ENCODE measurements at regions not wholly inside any gene's neighbourhood (a gene's known extent, or its start where the extent isn't known, plus 50 kb on each side); places are given as distances from the start of the nearest gene placed in this dataset.

DNA sequence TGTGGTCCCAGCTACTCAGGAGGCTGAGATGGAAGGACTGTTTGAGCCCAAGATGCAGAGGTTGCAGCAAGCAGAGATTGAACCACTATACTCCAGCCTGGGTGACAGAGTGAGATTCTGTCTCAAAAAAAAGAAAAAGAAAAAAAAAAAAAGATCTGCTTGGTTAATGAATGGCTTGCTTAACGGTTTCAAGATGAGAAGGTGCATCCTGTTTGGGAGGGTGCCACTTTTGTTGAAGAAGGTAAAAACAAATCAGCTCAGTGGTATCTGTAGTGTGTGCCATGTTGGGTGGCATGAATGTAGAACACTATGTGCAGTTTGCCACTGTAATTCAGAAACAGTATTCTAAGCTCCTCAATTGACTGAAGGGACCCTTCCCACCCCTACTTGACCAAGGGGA is 94.9 kb upstream of the ETV3 start:
- TF ChIP-seq, protein P1, sequence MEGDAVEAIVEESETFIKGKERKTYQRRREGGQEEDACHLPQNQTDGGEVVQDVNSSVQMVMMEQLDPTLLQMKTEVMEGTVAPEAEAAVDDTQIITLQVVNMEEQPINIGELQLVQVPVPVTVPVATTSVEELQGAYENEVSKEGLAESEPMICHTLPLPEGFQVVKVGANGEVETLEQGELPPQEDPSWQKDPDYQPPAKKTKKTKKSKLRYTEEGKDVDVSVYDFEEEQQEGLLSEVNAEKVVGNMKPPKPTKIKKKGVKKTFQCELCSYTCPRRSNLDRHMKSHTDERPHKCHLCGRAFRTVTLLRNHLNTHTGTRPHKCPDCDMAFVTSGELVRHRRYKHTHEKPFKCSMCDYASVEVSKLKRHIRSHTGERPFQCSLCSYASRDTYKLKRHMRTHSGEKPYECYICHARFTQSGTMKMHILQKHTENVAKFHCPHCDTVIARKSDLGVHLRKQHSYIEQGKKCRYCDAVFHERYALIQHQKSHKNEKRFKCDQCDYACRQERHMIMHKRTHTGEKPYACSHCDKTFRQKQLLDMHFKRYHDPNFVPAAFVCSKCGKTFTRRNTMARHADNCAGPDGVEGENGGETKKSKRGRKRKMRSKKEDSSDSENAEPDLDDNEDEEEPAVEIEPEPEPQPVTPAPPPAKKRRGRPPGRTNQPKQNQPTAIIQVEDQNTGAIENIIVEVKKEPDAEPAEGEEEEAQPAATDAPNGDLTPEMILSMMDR (IDR thresholded peaks at IDR 0.05; ENCODE audit: extremely low read depth, missing control alignments) = no peak
- DNase-seq (ENCODE audit: low spot score) = no peak

DNA sequence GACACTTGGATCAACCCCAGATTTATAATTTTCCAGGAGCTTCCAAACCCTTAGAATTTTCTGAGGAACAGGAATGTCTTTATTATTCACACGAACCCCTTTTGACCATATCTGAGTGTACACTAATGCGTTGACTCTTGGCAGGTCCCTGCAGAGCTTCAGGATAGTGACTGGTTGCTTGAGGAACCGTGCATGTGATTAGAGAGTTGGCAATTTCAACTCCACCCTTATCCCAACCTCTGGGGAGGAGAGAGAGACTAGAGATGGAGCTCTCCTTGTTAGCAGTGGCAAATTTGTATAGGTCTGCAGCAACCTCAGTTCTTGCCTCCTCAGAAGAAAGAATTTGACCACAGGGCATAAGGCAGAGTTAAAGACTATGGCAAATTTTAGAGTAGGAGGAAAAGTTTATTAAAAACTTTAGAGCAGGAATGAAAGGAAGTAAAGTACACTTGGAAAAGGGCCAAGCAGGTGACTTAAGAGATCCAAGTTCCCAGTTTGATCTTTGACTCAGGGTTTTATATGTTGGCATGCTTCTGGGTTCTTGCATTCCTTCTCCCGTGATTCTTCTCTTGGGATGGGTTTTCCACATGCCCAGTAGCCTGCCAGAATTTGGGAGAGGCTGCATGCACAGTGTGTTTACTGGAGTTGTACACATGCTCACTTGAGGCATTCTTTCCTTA is 93.8 kb upstream of the ETV3 start:
- TF ChIP-seq, protein P1 (IDR thresholded peaks at IDR 0.05; ENCODE audit: extremely low read depth, missing control alignments) = no peak
- no peak for DNase-seq (ENCODE audit: low spot score)

DNA sequence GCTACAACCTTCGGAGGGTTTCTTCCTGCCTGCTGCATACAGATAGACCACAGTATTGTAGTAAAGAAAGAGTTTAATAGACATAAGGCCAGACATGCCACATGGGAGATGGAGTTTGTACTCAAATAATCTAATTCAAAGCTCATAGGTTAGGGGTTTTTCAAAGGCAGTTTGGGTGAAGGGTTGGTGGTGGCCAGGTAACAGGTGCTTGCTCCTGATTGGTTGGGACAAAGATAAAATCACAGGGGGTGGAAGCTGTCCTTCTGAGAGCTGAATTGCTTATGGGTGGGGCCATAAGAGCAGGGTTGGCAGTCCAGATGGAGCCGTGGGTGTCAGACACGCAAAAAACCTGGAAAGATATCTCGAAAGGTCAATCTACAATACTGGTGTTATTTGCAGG is 92.3 kb upstream of the ETV3 start:
- DNase-seq (ENCODE audit: low spot score) = no peak
- TF ChIP-seq, protein P1 (IDR thresholded peaks at IDR 0.05; ENCODE audit: extremely low read depth, missing control alignments) = no peak

DNA sequence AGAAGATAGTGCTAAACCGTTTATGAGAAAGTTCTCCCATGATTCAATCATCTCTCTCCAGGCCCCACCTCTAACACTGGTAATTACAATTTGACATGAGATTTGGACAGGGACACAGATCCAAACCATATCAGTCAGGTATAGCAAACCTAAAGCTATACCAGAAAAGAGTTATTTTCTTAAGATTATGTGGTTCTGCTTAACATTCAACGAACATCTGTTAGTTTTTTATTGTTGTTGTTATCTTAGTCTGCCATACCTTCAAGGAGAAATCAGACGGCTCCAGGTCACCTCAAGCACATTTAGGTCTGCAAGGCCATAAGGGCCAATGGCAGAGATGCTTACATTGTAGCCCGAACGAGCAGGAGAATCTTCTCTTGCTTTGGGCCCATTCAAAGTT is 89.5 kb upstream of the ETV3 start:
- no peak for DNase-seq (ENCODE audit: low spot score)
- TF ChIP-seq, protein P1 (IDR thresholded peaks at IDR 0.05; ENCODE audit: extremely low read depth, missing control alignments) = no peak

DNA sequence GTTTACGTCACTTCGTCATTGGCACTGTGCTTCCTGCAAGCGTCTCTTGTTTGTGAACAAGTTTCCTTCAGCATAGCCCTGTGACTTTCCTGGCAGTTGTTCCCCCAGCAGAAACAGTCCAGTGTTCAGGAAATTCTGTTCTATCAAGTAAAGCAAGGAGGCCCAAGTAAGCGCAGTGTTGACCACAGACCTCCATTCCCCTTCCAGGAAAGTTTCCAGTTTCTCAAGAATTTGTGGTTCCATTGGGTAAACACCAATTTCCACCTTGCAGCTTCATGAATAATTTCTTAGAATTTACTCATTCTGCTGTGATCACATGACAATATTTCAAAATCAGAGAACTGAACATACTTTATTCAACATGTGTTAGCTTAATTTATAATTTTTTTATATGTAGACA is 88.5 kb upstream of the ETV3 start:
- TF ChIP-seq, protein P1 (IDR thresholded peaks at IDR 0.05; ENCODE audit: extremely low read depth, missing control alignments) = no peak
- DNase-seq (ENCODE audit: low spot score) = no peak

DNA sequence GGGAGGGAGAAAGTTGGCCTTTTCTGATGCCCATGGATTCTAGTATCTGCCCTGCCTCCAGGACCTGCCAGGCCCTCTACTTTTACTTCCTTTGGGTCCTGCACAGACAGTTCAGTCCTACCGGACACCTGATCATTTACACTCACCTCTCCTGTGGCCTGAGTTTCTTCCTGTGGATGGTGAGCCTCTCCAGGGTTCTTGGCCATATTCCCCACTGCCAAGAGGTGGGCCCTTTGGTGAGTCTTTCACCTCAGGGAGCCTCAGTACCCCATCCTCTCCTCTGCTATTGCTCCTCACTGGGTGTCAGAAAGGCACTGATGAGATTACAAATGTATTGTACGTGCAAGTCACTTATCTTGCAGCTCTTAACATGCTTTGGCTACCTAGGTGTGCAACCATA is 81.4 kb upstream of the ETV3 start:
- TF ChIP-seq, protein P1 (IDR thresholded peaks at IDR 0.05; ENCODE audit: extremely low read depth, missing control alignments) = no peak
- no peak for DNase-seq (ENCODE audit: low spot score)

DNA sequence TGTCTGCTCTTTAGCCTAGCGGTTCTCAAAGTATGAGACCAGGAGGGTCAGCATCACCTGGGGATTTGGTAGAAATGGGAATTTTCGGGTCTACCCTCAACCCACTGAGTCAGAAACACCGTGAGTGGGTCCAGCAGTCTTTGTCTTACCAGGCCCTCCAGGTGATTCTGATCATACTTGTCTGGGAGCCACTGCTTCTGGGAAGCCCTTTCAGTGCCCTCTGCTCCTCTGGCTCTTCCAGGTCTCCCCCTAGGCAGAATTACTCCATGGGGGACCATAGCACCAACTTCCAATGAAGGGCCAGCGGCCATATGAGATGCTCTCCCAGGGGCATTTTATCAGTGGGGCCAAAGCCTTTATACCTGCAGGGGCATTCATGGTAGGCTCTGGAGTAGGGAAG is 81.0 kb upstream of the ETV3 start:
- TF ChIP-seq, protein P1 (IDR thresholded peaks at IDR 0.05; ENCODE audit: extremely low read depth, missing control alignments) = no peak
- no peak for DNase-seq (ENCODE audit: low spot score)

Data from GM20000 (cell line).